Liver (tissue), 8 donors: ENCODE measurements at regions not wholly inside any gene's neighbourhood (a gene's known extent, or its start where the extent isn't known, plus 50 kb on each side); places are given as distances from the start of the nearest gene placed in this dataset.

Experiments used
- DNase-seq: peaks from one replicate; pipeline ENCODE4 v3.0.0-alpha.2; 2017; ENCODE audit warnings: low spot score
- H3K27ac ChIP-seq, 2 donors: one replicate each; pipeline ENCODE4 v1.7.0; 2013; ENCODE audit warnings: inconsistent platforms in 2 of 2, low read length in 2 of 2, control low read depth in 1 of 2, low read depth in 1 of 2, mild to moderate bottlenecking in 1 of 2
- H3K27me3 ChIP-seq, 4 donors: one replicate each; pipeline versions ENCODE4 v1.6.1 to v1.7.0; 2013; ENCODE audit warnings: low read length in 3 of 4, inconsistent platforms in 1 of 4, mild to moderate bottlenecking in 1 of 4, moderate library complexity in 1 of 4; ENCODE audit not compliant: control insufficient read depth in 4 of 4, insufficient read depth in 4 of 4
- H3K36me3 ChIP-seq, 4 donors: one replicate each; pipeline versions ENCODE4 v1.6.1 to v1.7.0; 2013; ENCODE audit warnings: low read length in 3 of 4, mild to moderate bottlenecking in 3 of 4, low read depth in 1 of 4, moderate library complexity in 1 of 4; ENCODE audit not compliant: control insufficient read depth in 4 of 4, insufficient read depth in 3 of 4
- H3K4me1 ChIP-seq, 4 donors: one replicate each; pipeline versions ENCODE4 v1.6.1 to v1.7.0; 2013; ENCODE audit warnings: low read length in 3 of 4, mild to moderate bottlenecking in 3 of 4, moderate library complexity in 1 of 4; ENCODE audit not compliant: control insufficient read depth in 4 of 4, insufficient read depth in 4 of 4
- H3K4me3 ChIP-seq, 3 donors: one replicate each; pipeline versions ENCODE4 v1.6.1 to v1.7.0; 2013; ENCODE audit warnings: low read length in 3 of 3, control low read depth in 1 of 3, low read depth in 1 of 3, mild to moderate bottlenecking in 1 of 3
- H3K9ac ChIP-seq, 2 donors: one replicate each; pipeline ENCODE4 v1.7.0; 2013; ENCODE audit warnings: low read length in 2 of 2, mild to moderate bottlenecking in 2 of 2, moderate library complexity in 2 of 2, control low read depth in 1 of 2, low read depth in 1 of 2
- H3K9me3 ChIP-seq, 4 donors: one replicate each; pipeline versions ENCODE4 v1.6.1 to v1.7.0; 2013; ENCODE audit warnings: low read length in 3 of 4; ENCODE audit not compliant: control insufficient read depth in 4 of 4
- ATF3 ChIP-seq: IDR thresholded peaks from 2 replicates; pipeline ENCODE4 v1.6.1; 2016; ENCODE audit warnings: antibody characterized with exemption
- EGR1 ChIP-seq, 2 donors: IDR thresholded peaks; 2 replicates each; pipeline ENCODE4 v1.6.1; 2016 to 2018; ENCODE audit warnings: antibody characterized with exemption in 2 of 2, low read depth in 2 of 2
- FOXA1 ChIP-seq: IDR thresholded peaks from 2 replicates; pipeline ENCODE4 v1.6.1; 2016; ENCODE audit warnings: antibody characterized with exemption
- FOXA2 ChIP-seq: IDR thresholded peaks from 2 replicates; pipeline ENCODE4 v1.6.1; 2016; ENCODE audit warnings: antibody characterized with exemption
- GABPA ChIP-seq, 2 donors: IDR thresholded peaks in 1 of 2; conservative IDR thresholded peaks in 1 of 2; 2 replicates each; pipeline ENCODE4 v1.6.1; 2016; ENCODE audit warnings: antibody characterized with exemption in 2 of 2, mild to moderate bottlenecking in 1 of 2, moderate library complexity in 1 of 2
- HNF4A ChIP-seq, 2 donors: conservative IDR thresholded peaks; 2 replicates each; pipeline ENCODE4 v1.6.1; 2016; ENCODE audit warnings: antibody characterized with exemption in 2 of 2, mild to moderate bottlenecking in 2 of 2
- HNF4G ChIP-seq: IDR thresholded peaks from 2 replicates; pipeline ENCODE4 v1.6.1; 2016; ENCODE audit warnings: antibody characterized with exemption
- JUND ChIP-seq, 2 donors: IDR thresholded peaks; 2 replicates each; pipeline ENCODE4 v1.6.1; 2016; ENCODE audit warnings: antibody characterized with exemption in 2 of 2
- MAX ChIP-seq: IDR thresholded peaks from 2 replicates; pipeline ENCODE4 v1.6.1; 2016; ENCODE audit warnings: antibody characterized with exemption
- NR2F2 ChIP-seq: IDR thresholded peaks from 2 replicates; pipeline ENCODE4 v1.6.1; 2016; ENCODE audit warnings: antibody characterized with exemption
- RAD21 ChIP-seq, 2 donors: IDR thresholded peaks; 2 replicates each; pipeline ENCODE4 v1.6.1; 2016; ENCODE audit warnings: antibody characterized with exemption in 2 of 2, mild to moderate bottlenecking in 2 of 2
- REST ChIP-seq: IDR thresholded peaks from 2 replicates; pipeline ENCODE4 v1.6.1; 2016; ENCODE audit warnings: antibody characterized with exemption, mild to moderate bottlenecking
- RXRA ChIP-seq, 2 donors: IDR thresholded peaks; 2 replicates each; pipeline ENCODE4 v1.6.1; 2017 to 2018; ENCODE audit warnings: antibody characterized with exemption in 2 of 2, mild to moderate bottlenecking in 1 of 2
- SP1 ChIP-seq: IDR thresholded peaks from 2 replicates; pipeline ENCODE4 v1.6.1; 2018; ENCODE audit warnings: antibody characterized with exemption, mild to moderate bottlenecking
- TAF1 ChIP-seq: conservative IDR thresholded peaks from 2 replicates; pipeline ENCODE4 v1.6.1; 2016; ENCODE audit warnings: antibody characterized with exemption, mild to moderate bottlenecking
- YY1 ChIP-seq: IDR thresholded peaks from 2 replicates; pipeline ENCODE4 v1.6.1; 2016; ENCODE audit warnings: antibody characterized with exemption, mild to moderate bottlenecking
- WGBS: extraction: QIAGEN DNeasy Blood & Tissue Kit; methylation state at CpG from one replicate; pipeline ENCODE4 v1.1.7; 2013; 5-methylcytosine and 5-hydroxymethylcytosine counted together
- TF ChIP-seq, protein P1 (sequence below): fragments of 150-350 bp; IDR thresholded peaks from 2 replicates; pipeline ENCODE4 v1.5.1; 2017; ENCODE audit warnings: improper control_type of control experiment, low read depth, low read length; ENCODE audit not compliant: missing input control
- TF ChIP-seq, protein P2 (sequence below): IDR thresholded peaks from 2 replicates; pipeline ENCODE4 v1.6.1; 2016; ENCODE audit warnings: antibody characterized with exemption
- donor health status: healthy.
- donor health status: healthy.
- donor health status: healthy.
- donor health status: healthy.
- donor health status: healthy.

DNA sequence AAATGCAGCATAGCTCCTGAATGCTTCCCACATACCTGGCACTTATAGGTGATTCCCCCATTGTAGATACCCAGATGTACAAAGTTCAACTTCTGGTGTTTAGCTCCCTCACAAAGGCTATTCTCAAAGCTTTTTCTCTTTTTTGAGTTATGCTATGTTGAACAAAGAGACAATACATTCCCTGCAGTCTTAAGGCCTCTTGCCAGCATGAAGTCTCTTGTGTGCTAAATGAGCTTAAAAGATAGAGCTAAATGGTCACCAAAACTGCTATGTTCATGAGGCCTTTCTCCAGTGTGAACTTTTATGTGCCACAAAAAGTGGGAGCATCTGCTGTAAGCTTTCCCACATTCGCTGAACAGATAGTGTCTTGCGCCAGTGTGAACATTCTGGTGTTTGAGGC is 111.2 kb upstream of the TMEM47 start:
- H3K9ac ChIP-seq: no peak overlapping the region
- no peaks in the 10 kb centered on the region for H3K9me3 ChIP-seq
- no peak overlapping the region for H3K4me3 ChIP-seq
- H3K27me3 ChIP-seq: peaks cover 0 to 3% (median 0%) of the 10 kb centered on the region in 4 donors
- no peak overlapping the region for H3K27ac ChIP-seq
- 98% methylated on average over 2 of the region's 2 CpGs for WGBS
- DNase-seq: no peak
- TF ChIP-seq YY1 (no peak), FOXA1 (no peak), FOXA2 (no peak), RXRA (IDR thresholded peaks at IDR 0.05) (no peak), RAD21 (IDR thresholded peaks at IDR 0.05) (no peak), NR2F2 (no peak), HNF4A (conservative IDR thresholded peaks at IDR 0.05) (no peak), REST (no peak), JUND (IDR thresholded peaks at IDR 0.05) (no peak), GABPA (IDR thresholded peaks at IDR 0.05 in 1 of 2, conservative IDR thresholded peaks at IDR 0.05 in 1 of 2) (no peak), HNF4G (no peak), SP1 (no peak), TAF1 (no peak), ATF3 (no peak), MAX (no peak)
- TF ChIP-seq, protein P1, sequence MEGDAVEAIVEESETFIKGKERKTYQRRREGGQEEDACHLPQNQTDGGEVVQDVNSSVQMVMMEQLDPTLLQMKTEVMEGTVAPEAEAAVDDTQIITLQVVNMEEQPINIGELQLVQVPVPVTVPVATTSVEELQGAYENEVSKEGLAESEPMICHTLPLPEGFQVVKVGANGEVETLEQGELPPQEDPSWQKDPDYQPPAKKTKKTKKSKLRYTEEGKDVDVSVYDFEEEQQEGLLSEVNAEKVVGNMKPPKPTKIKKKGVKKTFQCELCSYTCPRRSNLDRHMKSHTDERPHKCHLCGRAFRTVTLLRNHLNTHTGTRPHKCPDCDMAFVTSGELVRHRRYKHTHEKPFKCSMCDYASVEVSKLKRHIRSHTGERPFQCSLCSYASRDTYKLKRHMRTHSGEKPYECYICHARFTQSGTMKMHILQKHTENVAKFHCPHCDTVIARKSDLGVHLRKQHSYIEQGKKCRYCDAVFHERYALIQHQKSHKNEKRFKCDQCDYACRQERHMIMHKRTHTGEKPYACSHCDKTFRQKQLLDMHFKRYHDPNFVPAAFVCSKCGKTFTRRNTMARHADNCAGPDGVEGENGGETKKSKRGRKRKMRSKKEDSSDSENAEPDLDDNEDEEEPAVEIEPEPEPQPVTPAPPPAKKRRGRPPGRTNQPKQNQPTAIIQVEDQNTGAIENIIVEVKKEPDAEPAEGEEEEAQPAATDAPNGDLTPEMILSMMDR: no peak
- TF ChIP-seq, protein P2, sequence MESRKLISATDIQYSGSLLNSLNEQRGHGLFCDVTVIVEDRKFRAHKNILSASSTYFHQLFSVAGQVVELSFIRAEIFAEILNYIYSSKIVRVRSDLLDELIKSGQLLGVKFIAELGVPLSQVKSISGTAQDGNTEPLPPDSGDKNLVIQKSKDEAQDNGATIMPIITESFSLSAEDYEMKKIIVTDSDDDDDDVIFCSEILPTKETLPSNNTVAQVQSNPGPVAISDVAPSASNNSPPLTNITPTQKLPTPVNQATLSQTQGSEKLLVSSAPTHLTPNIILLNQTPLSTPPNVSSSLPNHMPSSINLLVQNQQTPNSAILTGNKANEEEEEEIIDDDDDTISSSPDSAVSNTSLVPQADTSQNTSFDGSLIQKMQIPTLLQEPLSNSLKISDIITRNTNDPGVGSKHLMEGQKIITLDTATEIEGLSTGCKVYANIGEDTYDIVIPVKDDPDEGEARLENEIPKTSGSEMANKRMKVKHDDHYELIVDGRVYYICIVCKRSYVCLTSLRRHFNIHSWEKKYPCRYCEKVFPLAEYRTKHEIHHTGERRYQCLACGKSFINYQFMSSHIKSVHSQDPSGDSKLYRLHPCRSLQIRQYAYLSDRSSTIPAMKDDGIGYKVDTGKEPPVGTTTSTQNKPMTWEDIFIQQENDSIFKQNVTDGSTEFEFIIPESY: no peak
- peaks cover 0 to 3% (median 0%) of the 10 kb centered on the region in 4 donors for H3K4me1 ChIP-seq
- no peaks in the 10 kb centered on the region for H3K36me3 ChIP-seq

GRCh38 chrX:34770511-34770910 is 113.4 kb upstream of the TMEM47 start:
- WGBS: 92% methylated on average over 1 of the region's 1 CpG
- DNase-seq: no peak
- Histone ChIP-seq H3K27me3 (peaks cover 0 to 3% (median 0%) of the 10 kb centered on the region in 4 donors), H3K4me3 (no peak overlapping the region), H3K27ac (no peak overlapping the region), H3K36me3 (no peaks in the 10 kb centered on the region), H3K4me1 (no peaks in the 10 kb centered on the region), H3K9ac (no peak overlapping the region), H3K9me3 (no peaks in the 10 kb centered on the region)
- TF ChIP-seq SP1 (no peak), JUND (IDR thresholded peaks at IDR 0.05) (no peak), ATF3 (no peak), YY1 (no peak), TAF1 (no peak), RAD21 (IDR thresholded peaks at IDR 0.05) (no peak), FOXA2 (no peak), GABPA (IDR thresholded peaks at IDR 0.05 in 1 of 2, conservative IDR thresholded peaks at IDR 0.05 in 1 of 2) (no peak), MAX (no peak), HNF4G (no peak), RXRA (IDR thresholded peaks at IDR 0.05) (no peak), HNF4A (conservative IDR thresholded peaks at IDR 0.05) (no peak), EGR1 (IDR thresholded peaks at IDR 0.05; ENCODE audit: low read depth in 2 of 2) (no peak)
- TF ChIP-seq, protein P2: no peak
- TF ChIP-seq, protein P1: no peak
